ENCODE measurements at regions not wholly inside any gene's neighbourhood (a gene's known extent, or its start where the extent isn't known, plus 50 kb on each side); places are given as distances from the start of the nearest gene placed in this dataset.

DNA sequence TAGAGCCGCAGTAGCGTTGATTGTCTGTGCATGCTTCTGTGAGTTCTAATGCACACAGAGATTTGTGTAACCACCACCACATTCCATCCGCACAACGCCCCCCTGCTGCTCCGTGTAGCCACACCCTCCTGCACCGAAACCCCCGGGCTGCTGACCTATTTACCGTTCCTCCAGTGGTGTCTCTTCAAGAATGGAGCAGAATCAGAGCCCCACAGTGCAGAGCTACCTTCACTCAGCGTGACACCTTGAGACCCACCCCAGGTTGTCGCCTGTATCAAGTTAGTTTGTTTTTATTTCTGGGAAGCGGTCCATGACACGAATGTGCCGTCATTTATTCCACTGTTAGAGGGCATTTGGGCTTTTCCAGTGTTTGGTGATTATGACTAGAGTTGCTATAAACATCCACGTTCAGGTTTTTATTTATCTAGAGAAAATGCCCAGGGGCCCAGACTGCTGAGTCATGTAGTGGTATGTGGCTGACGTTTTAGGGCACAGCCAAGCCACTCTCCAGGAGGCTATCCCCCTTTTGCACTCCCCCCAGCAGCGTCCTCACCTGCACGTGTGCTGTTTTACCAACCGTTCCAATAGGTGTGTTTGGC is 266.8 kb downstream of the NDUFA10 start:
- WGBS: 53% methylated on average over 18 of the region's 18 CpGs
- DNase-seq (ENCODE audit: low spot score): no peak
- H3K4me1 ChIP-seq (ENCODE audit: control insufficient read depth in 4 of 4, insufficient read depth in 4 of 4, low read length in 3 of 4): no peaks in the 10 kb centered on the region
- H3K9ac ChIP-seq (ENCODE audit: low read depth in 1 of 2, low read length in 2 of 2): no peak overlapping the region
- no peaks in the 10 kb centered on the region for H3K36me3 ChIP-seq (ENCODE audit: control insufficient read depth in 4 of 4, insufficient read depth in 3 of 4, low read depth in 1 of 4, low read length in 3 of 4)
- TF ChIP-seq RXRA (IDR thresholded peaks at IDR 0.05) (no peak), JUND (IDR thresholded peaks at IDR 0.05) (no peak)
- no peak overlapping the region for H3K4me3 ChIP-seq (ENCODE audit: low read depth in 1 of 3, low read length in 3 of 3)
- peaks cover 2 to 11% (median 8%) of the 10 kb centered on the region in 4 donors for H3K9me3 ChIP-seq (ENCODE audit: control insufficient read depth in 4 of 4, low read length in 3 of 4)
- H3K27me3 ChIP-seq (ENCODE audit: control insufficient read depth in 4 of 4, insufficient read depth in 4 of 4, low read length in 3 of 4): no peaks in the 10 kb centered on the region
- H3K27ac ChIP-seq (ENCODE audit: low read depth in 1 of 2, low read length in 2 of 2): no peak overlapping the region

DNA sequence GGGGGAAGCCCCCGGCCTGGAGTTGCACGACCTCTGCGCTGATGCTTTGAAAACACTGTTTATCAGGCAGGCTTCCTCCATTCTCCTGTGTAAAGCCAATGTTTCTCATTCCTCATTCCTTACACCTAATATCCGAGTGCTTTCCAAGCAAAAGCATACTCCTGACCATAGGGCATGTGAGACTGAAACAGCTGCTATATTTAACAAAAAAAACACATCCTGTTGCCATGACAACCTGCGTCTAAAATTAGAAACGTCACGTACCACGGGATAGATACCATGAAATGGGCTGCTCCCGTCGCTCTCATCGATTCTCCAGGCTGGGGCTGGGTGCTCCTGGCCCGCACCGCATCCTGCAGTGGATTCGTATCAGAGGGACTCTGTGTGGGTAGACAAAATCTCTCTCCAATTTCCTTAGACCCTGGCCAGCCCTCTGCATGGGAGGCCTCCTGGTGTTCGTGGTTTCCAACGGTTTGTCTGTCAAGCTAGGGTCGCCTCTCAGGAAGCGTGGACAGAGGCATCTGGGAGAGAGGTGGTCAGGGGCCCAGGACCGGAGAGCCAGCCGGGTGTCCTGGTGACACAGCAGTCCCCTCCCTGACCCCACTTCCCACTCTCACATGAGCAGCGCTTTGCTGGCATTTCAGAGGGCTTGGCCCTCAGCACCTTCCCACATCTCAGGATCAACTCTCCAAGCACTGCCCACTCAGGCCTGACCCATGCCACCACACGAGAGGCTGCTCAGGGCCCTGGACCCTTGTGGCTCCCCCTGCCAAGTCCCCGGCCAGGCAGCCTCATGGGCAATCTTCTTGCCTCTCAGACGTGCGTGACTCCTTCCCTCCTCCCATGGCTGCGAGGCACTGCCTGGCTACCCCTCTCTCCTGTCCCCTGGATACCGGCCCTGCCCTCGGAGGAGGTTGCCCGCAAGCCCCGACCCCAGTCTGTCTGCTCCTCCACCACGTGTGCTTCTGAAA is 268.1 kb downstream of the NDUFA10 start:
- Histone ChIP-seq H3K36me3 (ENCODE audit: control insufficient read depth in 4 of 4, insufficient read depth in 3 of 4, low read depth in 1 of 4, low read length in 3 of 4) (no peaks in the 10 kb centered on the region), H3K4me1 (ENCODE audit: control insufficient read depth in 4 of 4, insufficient read depth in 4 of 4, low read length in 3 of 4) (no peaks in the 10 kb centered on the region), H3K27ac (ENCODE audit: low read depth in 1 of 2, low read length in 2 of 2) (no peak overlapping the region), H3K4me3 (ENCODE audit: low read depth in 1 of 3, low read length in 3 of 3) (no peak overlapping the region), H3K9me3 (ENCODE audit: control insufficient read depth in 4 of 4, low read length in 3 of 4) (peaks cover 2 to 11% (median 8%) of the 10 kb centered on the region in 4 donors), H3K9ac (ENCODE audit: low read depth in 1 of 2, low read length in 2 of 2) (no peak overlapping the region), H3K27me3 (ENCODE audit: control insufficient read depth in 4 of 4, insufficient read depth in 4 of 4, low read length in 3 of 4) (no peaks in the 10 kb centered on the region)
- no peak for TF ChIP-seq RAD21 (IDR thresholded peaks at IDR 0.05)
- TF ChIP-seq FOXA2 (IDR thresholded peaks at IDR 0.05): no peak
- no peak for TF ChIP-seq TAF1 (conservative IDR thresholded peaks at IDR 0.05)
- DNase-seq (ENCODE audit: low spot score): no peak
- 64% methylated on average over 31 of the region's 31 CpGs for WGBS

GRCh38 chr2:239756031-239756789 is 268.9 kb downstream of the NDUFA10 start:
- Histone ChIP-seq H3K9me3 (ENCODE audit: control insufficient read depth in 4 of 4, low read length in 3 of 4) (peaks cover 2 to 11% (median 7%) of the 10 kb centered on the region in 4 donors), H3K27me3 (ENCODE audit: control insufficient read depth in 4 of 4, insufficient read depth in 4 of 4, low read length in 3 of 4) (no peaks in the 10 kb centered on the region), H3K9ac (ENCODE audit: low read depth in 1 of 2, low read length in 2 of 2) (no peak overlapping the region), H3K4me3 (ENCODE audit: low read depth in 1 of 3, low read length in 3 of 3) (no peak overlapping the region), H3K4me1 (ENCODE audit: control insufficient read depth in 4 of 4, insufficient read depth in 4 of 4, low read length in 3 of 4) (peaks cover 0 to 4% (median 0%) of the 10 kb centered on the region in 4 donors), H3K36me3 (ENCODE audit: control insufficient read depth in 4 of 4, insufficient read depth in 3 of 4, low read depth in 1 of 4, low read length in 3 of 4) (no peaks in the 10 kb centered on the region), H3K27ac (ENCODE audit: low read depth in 1 of 2, low read length in 2 of 2) (no peak overlapping the region)
- TF ChIP-seq, protein P1, sequence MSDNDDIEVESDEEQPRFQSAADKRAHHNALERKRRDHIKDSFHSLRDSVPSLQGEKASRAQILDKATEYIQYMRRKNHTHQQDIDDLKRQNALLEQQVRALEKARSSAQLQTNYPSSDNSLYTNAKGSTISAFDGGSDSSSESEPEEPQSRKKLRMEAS (IDR thresholded peaks at IDR 0.05): no peak
- no peak for TF ChIP-seq YY1 (IDR thresholded peaks at IDR 0.05)
- TF ChIP-seq REST (IDR thresholded peaks at IDR 0.05): no peak
- TF ChIP-seq NR2F2 (IDR thresholded peaks at IDR 0.05): no peak
- TF ChIP-seq HNF4G (IDR thresholded peaks at IDR 0.05): no peak
- TF ChIP-seq TAF1 (conservative IDR thresholded peaks at IDR 0.05): no peak
- TF ChIP-seq CTCF (IDR thresholded peaks at IDR 0.05; ENCODE audit: low read depth, low read length, missing input control): no peak
- TF ChIP-seq, protein P2, sequence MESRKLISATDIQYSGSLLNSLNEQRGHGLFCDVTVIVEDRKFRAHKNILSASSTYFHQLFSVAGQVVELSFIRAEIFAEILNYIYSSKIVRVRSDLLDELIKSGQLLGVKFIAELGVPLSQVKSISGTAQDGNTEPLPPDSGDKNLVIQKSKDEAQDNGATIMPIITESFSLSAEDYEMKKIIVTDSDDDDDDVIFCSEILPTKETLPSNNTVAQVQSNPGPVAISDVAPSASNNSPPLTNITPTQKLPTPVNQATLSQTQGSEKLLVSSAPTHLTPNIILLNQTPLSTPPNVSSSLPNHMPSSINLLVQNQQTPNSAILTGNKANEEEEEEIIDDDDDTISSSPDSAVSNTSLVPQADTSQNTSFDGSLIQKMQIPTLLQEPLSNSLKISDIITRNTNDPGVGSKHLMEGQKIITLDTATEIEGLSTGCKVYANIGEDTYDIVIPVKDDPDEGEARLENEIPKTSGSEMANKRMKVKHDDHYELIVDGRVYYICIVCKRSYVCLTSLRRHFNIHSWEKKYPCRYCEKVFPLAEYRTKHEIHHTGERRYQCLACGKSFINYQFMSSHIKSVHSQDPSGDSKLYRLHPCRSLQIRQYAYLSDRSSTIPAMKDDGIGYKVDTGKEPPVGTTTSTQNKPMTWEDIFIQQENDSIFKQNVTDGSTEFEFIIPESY (IDR thresholded peaks at IDR 0.05): no peak
- TF ChIP-seq FOXA2 (IDR thresholded peaks at IDR 0.05): no peak
- no peak for TF ChIP-seq GABPA (IDR thresholded peaks at IDR 0.05 in 1 of 2, conservative IDR thresholded peaks at IDR 0.05 in 1 of 2)
- no peak for TF ChIP-seq HNF4A (conservative IDR thresholded peaks at IDR 0.05)
- TF ChIP-seq JUND (IDR thresholded peaks at IDR 0.05): no peak
- no peak for TF ChIP-seq RXRA (IDR thresholded peaks at IDR 0.05)
- TF ChIP-seq RAD21 (IDR thresholded peaks at IDR 0.05): no peak
- no peak for TF ChIP-seq EGR1 (IDR thresholded peaks at IDR 0.05; ENCODE audit: low read depth in 2 of 2)
- DNase-seq (ENCODE audit: low spot score): no peak
- WGBS: 65% methylated on average over 10 of the region's 10 CpGs

Data from liver (tissue), 8 donors.